ENCODE measurements at regions not wholly inside any gene's neighbourhood (a gene's known extent, or its start where the extent isn't known, plus 50 kb on each side); places are given as distances from the start of the nearest gene placed in this dataset.

- Histone ChIP-seq H3K27me3 (ENCODE audit: insufficient read depth, low read length) (no peaks in the 10 kb centered on the region), H3K9me3 (ENCODE audit: insufficient read depth, low read depth, low read length) (no peaks in the 10 kb centered on the region), H3K9ac (ENCODE audit: low read depth, low read length) (no peak overlapping the region), H3K4me3 (ENCODE audit: low read length) (no peak overlapping the region), H3K27ac (ENCODE audit: low read length) (no peak overlapping the region), H3K4me1 (ENCODE audit: insufficient read depth, low read length) (peaks cover 11% of the 10 kb centered on the region; the same call in 1 of the 2 replicates), H3K36me3 (ENCODE audit: insufficient read depth, low read depth, low read length) (no peaks in the 10 kb centered on the region)
Measured at GRCh38 chr6:6893701-6894100, 214.1 kb upstream of the RREB1 start.

GRCh38 chr6:6895929-6896328, 211.8 kb upstream of the RREB1 start:
- no peaks in the 10 kb centered on the region for H3K36me3 ChIP-seq (ENCODE audit: insufficient read depth, low read depth, low read length)
- no peaks in the 10 kb centered on the region for H3K27me3 ChIP-seq (ENCODE audit: insufficient read depth, low read length)
- H3K9ac ChIP-seq (ENCODE audit: low read depth, low read length), result no peak overlapping the region
- H3K4me3 ChIP-seq (ENCODE audit: low read length), result no peak overlapping the region
- H3K9me3 ChIP-seq (ENCODE audit: insufficient read depth, low read depth, low read length), result no peaks in the 10 kb centered on the region
- H3K27ac ChIP-seq (ENCODE audit: low read length), result no peak overlapping the region
- peaks cover 5% of the 10 kb centered on the region; the same call in 1 of the 2 replicates for H3K4me1 ChIP-seq (ENCODE audit: insufficient read depth, low read length)

GRCh38 chr6:6897140-6897539, 210.6 kb upstream of the RREB1 start:
- Histone ChIP-seq H3K27ac (ENCODE audit: low read length) (no peak overlapping the region), H3K4me1 (ENCODE audit: insufficient read depth, low read length) (no peaks in the 10 kb centered on the region), H3K4me3 (ENCODE audit: low read length) (no peak overlapping the region), H3K9me3 (ENCODE audit: insufficient read depth, low read depth, low read length) (no peaks in the 10 kb centered on the region), H3K36me3 (ENCODE audit: insufficient read depth, low read depth, low read length) (no peaks in the 10 kb centered on the region), H3K9ac (ENCODE audit: low read depth, low read length) (no peak overlapping the region), H3K27me3 (ENCODE audit: insufficient read depth, low read length) (no peaks in the 10 kb centered on the region)

- H3K4me3 ChIP-seq (ENCODE audit: low read length), result no peak overlapping the region
- H3K36me3 ChIP-seq (ENCODE audit: insufficient read depth, low read depth, low read length), result no peaks in the 10 kb centered on the region
- H3K9ac ChIP-seq (ENCODE audit: low read depth, low read length), result no peak overlapping the region
- no peaks in the 10 kb centered on the region for H3K4me1 ChIP-seq (ENCODE audit: insufficient read depth, low read length)
- H3K27me3 ChIP-seq (ENCODE audit: insufficient read depth, low read length), result no peaks in the 10 kb centered on the region
- H3K9me3 ChIP-seq (ENCODE audit: insufficient read depth, low read depth, low read length), result no peaks in the 10 kb centered on the region
- H3K27ac ChIP-seq (ENCODE audit: low read length), result no peak overlapping the region
Measured at GRCh38 chr6:6900569-6901204, 207.1 kb upstream of the RREB1 start.

GRCh38 chr6:6901205-6901719, 206.5 kb upstream of the RREB1 start:
- Histone ChIP-seq H3K9ac (ENCODE audit: low read depth, low read length) (no peak overlapping the region), H3K9me3 (ENCODE audit: insufficient read depth, low read depth, low read length) (no peaks in the 10 kb centered on the region), H3K4me1 (ENCODE audit: insufficient read depth, low read length) (no peaks in the 10 kb centered on the region), H3K27ac (ENCODE audit: low read length) (no peak overlapping the region), H3K36me3 (ENCODE audit: insufficient read depth, low read depth, low read length) (no peaks in the 10 kb centered on the region), H3K27me3 (ENCODE audit: insufficient read depth, low read length) (no peaks in the 10 kb centered on the region), H3K4me3 (ENCODE audit: low read length) (no peak overlapping the region)

- Histone ChIP-seq H3K27me3 (ENCODE audit: insufficient read depth, low read length) (no peaks in the 10 kb centered on the region), H3K36me3 (ENCODE audit: insufficient read depth, low read depth, low read length) (no peaks in the 10 kb centered on the region), H3K27ac (ENCODE audit: low read length) (no peak overlapping the region), H3K9me3 (ENCODE audit: insufficient read depth, low read depth, low read length) (no peaks in the 10 kb centered on the region), H3K9ac (ENCODE audit: low read depth, low read length) (no peak overlapping the region), H3K4me1 (ENCODE audit: insufficient read depth, low read length) (no peaks in the 10 kb centered on the region), H3K4me3 (ENCODE audit: low read length) (no peak overlapping the region)
Measured at GRCh38 chr6:6901945-6902344, 205.8 kb upstream of the RREB1 start.

- H3K36me3 ChIP-seq (ENCODE audit: insufficient read depth, low read depth, low read length), result no peaks in the 10 kb centered on the region
- H3K4me3 ChIP-seq (ENCODE audit: low read length), result no peak overlapping the region
- H3K27ac ChIP-seq (ENCODE audit: low read length), result no peak overlapping the region
- no peaks in the 10 kb centered on the region for H3K4me1 ChIP-seq (ENCODE audit: insufficient read depth, low read length)
- no peak overlapping the region for H3K9ac ChIP-seq (ENCODE audit: low read depth, low read length)
- H3K27me3 ChIP-seq (ENCODE audit: insufficient read depth, low read length), result no peaks in the 10 kb centered on the region; the same call in 1 of the 2 replicates
- no peaks in the 10 kb centered on the region for H3K9me3 ChIP-seq (ENCODE audit: insufficient read depth, low read depth, low read length)
Measured at GRCh38 chr6:6905961-6906518, 201.7 kb upstream of the RREB1 start.

GRCh38 chr6:6906570-6907213, 201.1 kb upstream of the RREB1 start:
- Histone ChIP-seq H3K27me3 (ENCODE audit: insufficient read depth, low read length) (no peaks in the 10 kb centered on the region; the same call in 1 of the 2 replicates), H3K9ac (ENCODE audit: low read depth, low read length) (no peak overlapping the region), H3K9me3 (ENCODE audit: insufficient read depth, low read depth, low read length) (no peaks in the 10 kb centered on the region), H3K36me3 (ENCODE audit: insufficient read depth, low read depth, low read length) (no peaks in the 10 kb centered on the region), H3K4me1 (ENCODE audit: insufficient read depth, low read length) (no peaks in the 10 kb centered on the region), H3K4me3 (ENCODE audit: low read length) (no peak overlapping the region), H3K27ac (ENCODE audit: low read length) (no peak overlapping the region)

GRCh38 chr6:6907286-6907685, 200.5 kb upstream of the RREB1 start:
- H3K9ac ChIP-seq (ENCODE audit: low read depth, low read length), result no peak overlapping the region
- H3K4me3 ChIP-seq (ENCODE audit: low read length), result no peak overlapping the region
- no peaks in the 10 kb centered on the region for H3K36me3 ChIP-seq (ENCODE audit: insufficient read depth, low read depth, low read length)
- no peak overlapping the region for H3K27ac ChIP-seq (ENCODE audit: low read length)
- no peaks in the 10 kb centered on the region for H3K4me1 ChIP-seq (ENCODE audit: insufficient read depth, low read length)
- H3K27me3 ChIP-seq (ENCODE audit: insufficient read depth, low read length), result no peaks in the 10 kb centered on the region; the same call in 1 of the 2 replicates
- no peaks in the 10 kb centered on the region for H3K9me3 ChIP-seq (ENCODE audit: insufficient read depth, low read depth, low read length)

GRCh38 chr6:6908121-6908520, 199.6 kb upstream of the RREB1 start:
- Histone ChIP-seq H3K4me3 (ENCODE audit: low read length) (no peak overlapping the region), H3K27ac (ENCODE audit: low read length) (no peak overlapping the region), H3K9ac (ENCODE audit: low read depth, low read length) (no peak overlapping the region), H3K36me3 (ENCODE audit: insufficient read depth, low read depth, low read length) (no peaks in the 10 kb centered on the region), H3K27me3 (ENCODE audit: insufficient read depth, low read length) (no peaks in the 10 kb centered on the region; the same call in 1 of the 2 replicates), H3K9me3 (ENCODE audit: insufficient read depth, low read depth, low read length) (no peaks in the 10 kb centered on the region), H3K4me1 (ENCODE audit: insufficient read depth, low read length) (no peaks in the 10 kb centered on the region)

GRCh38 chr6:6909111-6909510, 198.7 kb upstream of the RREB1 start:
- no peaks in the 10 kb centered on the region; the same call in 1 of the 2 replicates for H3K27me3 ChIP-seq (ENCODE audit: insufficient read depth, low read length)
- H3K36me3 ChIP-seq (ENCODE audit: insufficient read depth, low read depth, low read length), result no peaks in the 10 kb centered on the region
- H3K9ac ChIP-seq (ENCODE audit: low read depth, low read length), result no peak overlapping the region
- H3K9me3 ChIP-seq (ENCODE audit: insufficient read depth, low read depth, low read length), result no peaks in the 10 kb centered on the region
- no peak overlapping the region for H3K27ac ChIP-seq (ENCODE audit: low read length)
- no peaks in the 10 kb centered on the region for H3K4me1 ChIP-seq (ENCODE audit: insufficient read depth, low read length)
- H3K4me3 ChIP-seq (ENCODE audit: low read length), result no peak overlapping the region
